Kidney tubule cell (primary cell): ENCODE measurements at regions not wholly inside any gene's neighbourhood (a gene's known extent, or its start where the extent isn't known, plus 50 kb on each side); places are given as distances from the start of the nearest gene placed in this dataset.

Experiments
- DNase-seq: peaks from one replicate; pipeline ENCODE4 v3.0.0-alpha.2; 2018; ENCODE audit warnings: low spot score

- DNase-seq = peak; percentile 83
Observed at GRCh38 chr3:130841357-130841756, 52.5 kb upstream of the ATP2C1 start.

DNA sequence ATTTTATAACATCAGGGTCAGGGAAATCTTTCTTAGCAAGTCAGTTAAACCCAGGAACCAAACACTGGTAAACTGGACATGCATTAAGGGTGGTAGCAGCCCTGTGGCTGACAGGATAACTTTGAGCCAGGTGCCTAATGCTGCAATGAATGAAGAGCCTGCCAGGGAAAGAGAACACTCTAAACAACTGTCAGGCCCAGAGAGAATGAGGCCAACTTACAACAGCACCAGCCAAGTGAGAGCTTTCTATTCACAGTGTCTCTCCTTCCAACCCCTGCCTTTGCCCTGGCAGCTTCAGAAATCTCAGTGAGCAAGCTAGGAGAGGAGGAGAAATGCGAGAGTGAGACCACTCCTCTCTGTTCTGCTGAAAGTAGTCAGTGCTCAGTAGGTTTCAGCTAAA lies 50.4 kb upstream of the ATP2C1 start:
- DNase-seq = no peak
